ENCODE measurements at regions not wholly inside any gene's neighbourhood (a gene's known extent, or its start where the extent isn't known, plus 50 kb on each side); places are given as distances from the start of the nearest gene placed in this dataset.

DNA sequence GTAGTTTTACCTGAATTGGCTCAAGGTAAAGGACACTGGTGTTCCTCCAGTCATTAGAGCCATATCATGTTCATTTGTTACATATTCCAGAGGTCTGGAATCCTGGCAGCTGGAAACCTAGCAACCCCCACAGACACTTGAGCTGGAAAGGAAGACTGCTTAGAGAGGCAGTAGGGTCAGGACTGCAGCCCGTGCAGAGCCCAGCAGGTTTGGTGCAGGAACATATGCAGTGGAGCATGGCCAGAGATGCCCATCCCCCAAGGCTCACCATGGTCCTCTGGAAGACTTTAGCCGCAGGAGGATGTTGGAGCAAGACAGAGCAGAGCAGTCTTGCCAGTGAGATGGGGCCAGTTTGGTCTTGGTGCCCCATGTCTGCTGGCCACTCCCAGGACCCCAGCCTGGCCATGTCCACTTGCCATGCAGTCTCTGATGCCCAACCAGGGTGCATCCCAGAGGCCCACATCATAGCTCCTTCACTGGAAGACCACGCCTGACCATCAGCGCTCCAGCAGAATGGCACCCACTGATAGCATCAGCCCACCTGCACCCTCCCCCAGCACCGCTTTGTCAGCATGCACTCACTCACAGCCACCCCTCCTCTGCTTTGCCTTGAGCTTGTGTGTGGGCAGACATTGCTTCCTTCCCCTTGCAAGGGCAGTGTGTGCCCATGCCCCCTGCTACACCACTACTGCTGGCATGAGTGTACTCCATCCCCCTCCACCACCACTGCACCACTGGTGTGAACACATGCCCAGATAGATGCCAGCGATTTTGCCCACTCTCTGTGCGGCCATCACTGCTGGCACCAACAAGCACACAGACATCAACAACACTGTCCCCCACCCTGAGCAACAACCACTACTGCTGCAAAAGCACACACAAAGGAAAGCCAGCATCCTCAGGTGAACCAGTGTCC, 190.3 kb upstream of the SPOCK3 start:
- H3K9me3 Mint-ChIP-seq = peaks cover 2% of the 10 kb centered on the region
- no peak overlapping the region for H3K4me3 Mint-ChIP-seq
- DNase-seq (no peak), ATAC-seq (ENCODE audit: low read depth) (no peak)
- POLR2A ChIA-PET = no interaction called here
- H3K36me3 Mint-ChIP-seq = no peaks in the 10 kb centered on the region
- no peaks in the 10 kb centered on the region for H3K27me3 Mint-ChIP-seq
- no peaks in the 10 kb centered on the region for H3K4me1 Mint-ChIP-seq
- H3K27ac Mint-ChIP-seq = no peak overlapping the region

DNA sequence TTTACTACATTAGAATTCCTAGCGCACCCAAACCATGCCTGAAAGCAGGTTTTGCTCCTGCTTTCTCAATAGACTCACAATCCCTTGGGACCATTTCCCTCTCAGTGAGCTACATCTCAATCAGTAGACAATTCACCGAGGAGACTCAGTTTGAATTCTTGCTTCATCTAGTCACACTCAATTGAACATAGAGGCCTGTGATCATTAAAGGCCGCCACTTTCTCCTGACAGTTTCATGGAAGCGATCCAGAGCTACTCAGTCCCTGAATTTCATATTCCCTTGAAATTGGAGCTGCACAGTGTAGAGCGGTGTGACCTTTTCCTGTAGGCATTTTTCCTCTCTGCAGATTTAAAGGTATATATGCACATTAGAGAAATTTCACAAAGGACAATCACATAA, 193.9 kb upstream of the SPOCK3 start:
- no peak overlapping the region for H3K27ac Mint-ChIP-seq
- ATAC-seq (ENCODE audit: low read depth) = no peak
- no peaks in the 10 kb centered on the region for H3K4me1 Mint-ChIP-seq
- peaks cover 3% of the 10 kb centered on the region for H3K9me3 Mint-ChIP-seq
- no peak overlapping the region for H3K4me3 Mint-ChIP-seq
- no peaks in the 10 kb centered on the region for H3K36me3 Mint-ChIP-seq
- H3K27me3 Mint-ChIP-seq = no peaks in the 10 kb centered on the region
- no peak for DNase-seq
- POLR2A ChIA-PET = no interaction called here

DNA sequence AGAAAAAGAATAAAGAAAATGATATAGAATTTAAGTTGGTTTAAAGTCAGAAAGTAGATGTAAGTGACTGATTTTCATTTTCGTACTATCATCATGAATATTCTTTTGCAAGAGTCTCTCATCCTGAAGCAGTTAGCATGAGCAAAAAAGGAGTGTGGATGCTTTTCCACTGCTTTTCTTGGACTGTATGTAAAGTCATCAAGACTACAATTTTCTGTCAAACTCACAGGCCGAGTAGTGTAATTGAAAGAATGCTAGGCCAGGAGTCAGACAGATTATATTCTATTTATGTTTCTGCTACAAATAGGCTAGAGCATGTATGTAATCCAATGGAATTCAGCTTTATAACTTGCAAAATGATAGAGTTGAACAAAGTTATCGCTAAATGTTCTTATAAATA, 197.1 kb upstream of the SPOCK3 start:
- Mint-ChIP-seq H3K4me1 (no peaks in the 10 kb centered on the region), H3K27me3 (no peaks in the 10 kb centered on the region), H3K27ac (no peak overlapping the region), H3K4me3 (no peak overlapping the region), H3K9me3 (peaks cover 2% of the 10 kb centered on the region), H3K36me3 (no peaks in the 10 kb centered on the region)
- ATAC-seq (ENCODE audit: low read depth) (no peak), DNase-seq (no peak)
- POLR2A ChIA-PET = no interaction called here

DNA sequence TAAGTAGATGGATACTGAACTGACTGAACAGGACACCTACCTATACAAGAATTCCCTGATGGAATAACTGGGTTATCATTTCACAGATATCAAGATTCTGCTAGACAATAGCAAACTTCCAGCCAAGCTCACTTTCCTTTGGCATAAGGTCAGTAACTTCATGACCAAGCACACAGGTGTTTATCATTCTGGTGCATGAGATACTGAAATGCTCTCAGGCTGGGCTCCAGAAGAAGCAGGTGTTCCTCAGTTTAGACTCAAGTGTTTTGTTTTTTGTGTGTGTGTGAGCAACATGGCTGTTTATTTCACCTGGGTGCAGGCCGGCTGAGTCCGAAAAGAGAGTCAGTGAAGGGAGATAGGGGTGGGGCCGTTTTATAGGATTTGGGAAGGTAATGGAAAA, 201.5 kb upstream of the SPOCK3 start:
- no peaks in the 10 kb centered on the region for H3K4me1 Mint-ChIP-seq
- H3K9me3 Mint-ChIP-seq = peaks cover 2% of the 10 kb centered on the region
- no peak for DNase-seq
- no peak overlapping the region for H3K27ac Mint-ChIP-seq
- POLR2A ChIA-PET = no interaction called here
- H3K4me3 Mint-ChIP-seq = no peak overlapping the region
- no peaks in the 10 kb centered on the region for H3K36me3 Mint-ChIP-seq
- H3K27me3 Mint-ChIP-seq = no peaks in the 10 kb centered on the region
- ATAC-seq (ENCODE audit: low read depth) = no peak

DNA sequence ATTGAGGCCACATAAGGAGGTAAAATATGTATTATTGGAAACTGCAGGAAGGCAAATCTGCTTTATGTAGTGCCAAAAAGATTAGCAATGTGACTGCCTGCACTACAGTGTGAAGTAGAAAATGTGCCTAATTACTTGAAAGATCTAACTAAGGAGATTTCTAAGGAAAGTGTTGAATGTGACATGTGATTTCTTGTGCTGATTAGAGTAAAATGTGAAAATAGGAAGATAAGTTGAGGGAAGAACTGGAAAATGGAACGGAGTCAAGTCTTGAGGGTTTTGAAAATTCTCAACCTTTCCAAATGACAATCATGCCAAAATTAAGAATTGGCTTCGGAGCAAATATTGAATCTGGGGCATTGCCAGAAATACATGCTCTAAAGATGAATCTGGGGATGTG, 209.5 kb upstream of the SPOCK3 start:
- DNase-seq (no peak), ATAC-seq (ENCODE audit: low read depth) (no peak)
- Mint-ChIP-seq H3K27me3 (no peaks in the 10 kb centered on the region), H3K4me1 (no peaks in the 10 kb centered on the region), H3K36me3 (no peaks in the 10 kb centered on the region), H3K27ac (no peak overlapping the region), H3K4me3 (no peak overlapping the region), H3K9me3 (no peaks in the 10 kb centered on the region)
- POLR2A ChIA-PET = no interaction called here

DNA sequence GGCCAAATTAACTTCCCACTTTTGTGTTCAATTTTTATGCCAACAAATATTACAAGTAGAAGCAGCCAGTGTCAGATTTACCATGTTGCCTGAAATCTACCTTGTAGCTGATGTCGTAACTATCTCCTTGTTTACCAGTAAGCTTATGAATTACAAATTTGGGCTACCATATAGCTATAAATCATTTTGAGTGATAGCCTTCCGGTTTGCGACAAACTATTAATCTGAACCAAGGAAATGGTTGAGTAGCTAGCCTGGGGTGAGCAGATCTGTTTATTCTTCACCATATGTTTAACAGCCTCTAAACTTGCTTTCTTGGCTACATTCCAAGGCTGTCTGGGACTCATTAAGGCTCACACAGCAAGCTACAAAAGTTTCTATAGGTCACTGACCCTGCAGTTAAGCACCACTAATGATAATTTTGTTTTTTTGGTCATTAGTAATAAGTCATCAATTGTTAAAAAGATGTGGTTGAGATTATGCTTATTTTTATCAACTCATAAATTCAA, 218.7 kb upstream of the SPOCK3 start:
- H3K36me3 Mint-ChIP-seq = no peaks in the 10 kb centered on the region
- ATAC-seq (ENCODE audit: low read depth) (no peak), DNase-seq (no peak)
- no peak overlapping the region for H3K27ac Mint-ChIP-seq
- peaks cover 4% of the 10 kb centered on the region for H3K9me3 Mint-ChIP-seq
- no peak overlapping the region for H3K4me3 Mint-ChIP-seq
- POLR2A ChIA-PET = no interaction called here
- no peaks in the 10 kb centered on the region for H3K4me1 Mint-ChIP-seq
- H3K27me3 Mint-ChIP-seq = no peaks in the 10 kb centered on the region

DNA sequence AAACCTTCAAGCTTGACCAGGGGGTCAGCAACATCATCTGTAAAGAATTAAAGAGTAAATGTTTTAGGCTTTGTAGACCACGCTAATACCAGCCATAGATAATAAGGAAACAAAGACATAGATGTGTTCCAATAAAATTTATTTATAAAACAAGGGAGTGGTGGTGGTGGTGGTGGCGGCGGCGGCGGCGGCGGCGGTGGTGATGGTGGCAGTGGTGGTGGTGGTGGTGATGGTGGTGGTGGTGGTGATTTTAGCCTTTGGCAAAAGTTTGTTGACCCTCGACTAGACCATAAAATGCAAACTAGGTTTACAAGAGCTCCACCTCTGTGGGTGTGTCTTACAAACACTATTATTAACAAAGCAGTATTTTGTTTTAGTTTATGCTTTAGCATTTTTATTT, 222.3 kb upstream of the SPOCK3 start:
- H3K27ac Mint-ChIP-seq = no peak overlapping the region
- no peaks in the 10 kb centered on the region for H3K27me3 Mint-ChIP-seq
- H3K4me3 Mint-ChIP-seq = no peak overlapping the region
- POLR2A ChIA-PET = no interaction called here
- H3K36me3 Mint-ChIP-seq = no peaks in the 10 kb centered on the region
- ATAC-seq (ENCODE audit: low read depth) (no peak), DNase-seq (no peak)
- no peaks in the 10 kb centered on the region for H3K4me1 Mint-ChIP-seq
- peaks cover 4% of the 10 kb centered on the region for H3K9me3 Mint-ChIP-seq

DNA sequence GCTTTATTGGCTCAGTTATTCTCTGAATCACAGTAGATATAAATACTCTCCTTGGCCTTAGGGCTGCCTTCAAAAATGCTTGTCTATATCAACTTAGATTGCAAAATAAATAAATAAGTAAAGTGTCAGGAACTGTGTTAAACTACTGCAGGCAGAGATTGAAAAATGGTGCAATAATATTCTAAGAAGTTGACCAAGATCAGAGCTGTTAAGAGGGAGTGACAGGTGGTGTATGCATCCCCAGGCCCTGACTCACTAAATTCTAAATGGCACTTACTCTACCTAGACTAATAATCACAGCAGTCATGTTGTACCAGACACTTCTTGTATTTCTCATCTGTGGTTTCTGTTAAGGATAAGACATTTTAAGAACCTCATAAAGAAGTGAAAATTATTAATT, 235.1 kb upstream of the SPOCK3 start:
- Mint-ChIP-seq H3K27me3 (no peaks in the 10 kb centered on the region), H3K27ac (no peak overlapping the region), H3K4me1 (no peaks in the 10 kb centered on the region), H3K9me3 (no peaks in the 10 kb centered on the region), H3K4me3 (no peak overlapping the region), H3K36me3 (no peaks in the 10 kb centered on the region)
- DNase-seq (no peak), ATAC-seq (ENCODE audit: low read depth) (no peak)
- POLR2A ChIA-PET = no interaction called here

DNA sequence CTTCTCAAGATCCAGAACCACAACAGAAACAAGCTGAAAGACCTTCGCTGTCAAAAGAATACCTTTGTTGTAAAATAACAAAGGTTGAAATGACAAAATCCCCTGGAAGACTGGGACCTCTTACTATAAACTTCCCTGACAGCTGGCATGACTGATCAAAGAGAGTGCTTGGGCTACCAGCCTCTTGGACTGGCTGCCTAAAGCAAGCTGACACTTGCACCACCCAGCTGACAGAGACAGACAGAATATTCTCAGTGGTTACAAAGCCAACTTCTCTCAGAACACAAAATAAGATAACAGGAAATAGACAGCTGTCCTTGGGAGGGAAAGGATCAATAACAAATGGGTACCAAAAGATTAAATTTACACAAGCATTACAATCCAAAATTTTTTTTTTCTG, 241.7 kb upstream of the SPOCK3 start:
- Mint-ChIP-seq H3K4me1 (no peaks in the 10 kb centered on the region), H3K27me3 (no peaks in the 10 kb centered on the region), H3K36me3 (no peaks in the 10 kb centered on the region), H3K27ac (no peak overlapping the region), H3K4me3 (no peak overlapping the region), H3K9me3 (peaks cover 2% of the 10 kb centered on the region)
- no peak for DNase-seq
- ATAC-seq (ENCODE audit: low read depth) = no peak
- POLR2A ChIA-PET = no interaction called here

DNA sequence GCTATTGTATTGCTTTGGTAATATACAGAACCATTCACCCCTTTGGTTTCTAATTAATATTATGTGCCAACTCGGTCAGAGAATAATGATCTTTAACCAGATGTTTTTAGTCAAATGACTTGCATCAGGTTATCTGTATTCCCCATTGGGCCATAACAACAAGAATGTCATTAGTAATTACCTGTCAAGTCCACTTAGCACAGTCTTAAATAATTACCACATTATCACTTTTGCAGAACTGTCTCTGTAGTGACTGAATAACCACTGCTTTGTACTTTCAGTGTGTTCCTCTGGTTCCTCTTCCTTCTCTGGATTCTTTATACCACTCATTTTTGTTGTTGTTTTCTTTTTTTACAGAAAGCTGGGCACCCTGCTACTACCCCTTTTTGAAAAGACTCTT, 257.7 kb upstream of the SPOCK3 start:
- POLR2A ChIA-PET = no interaction called here
- no peak overlapping the region for H3K4me3 Mint-ChIP-seq

DNA sequence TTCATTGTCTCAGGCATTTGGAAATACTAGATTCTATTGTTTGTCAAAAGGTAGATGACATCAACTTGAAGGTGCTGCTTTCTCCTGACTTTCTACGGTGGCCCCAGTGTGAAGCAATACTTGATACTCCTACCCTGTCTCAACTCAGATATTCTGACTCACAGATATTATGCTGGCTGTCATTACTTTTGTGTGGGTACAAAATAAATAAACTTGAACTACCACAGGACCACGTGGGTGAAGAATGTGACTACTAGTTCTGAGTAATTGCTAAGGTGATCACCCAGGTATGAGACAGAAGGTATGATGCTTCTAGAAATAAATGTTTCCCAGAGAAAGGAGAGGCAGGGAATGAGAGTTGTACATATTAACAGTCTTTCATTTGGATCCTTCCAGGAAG, 275.3 kb upstream of the SPOCK3 start:
- no peak for DNase-seq
- POLR2A ChIA-PET = no interaction called here
- no peaks in the 10 kb centered on the region for H3K36me3 Mint-ChIP-seq
- no peak overlapping the region for H3K4me3 Mint-ChIP-seq
- ATAC-seq (ENCODE audit: low read depth) = no peak
- H3K27ac Mint-ChIP-seq = no peak overlapping the region
- peaks cover 4% of the 10 kb centered on the region for H3K9me3 Mint-ChIP-seq
- H3K27me3 Mint-ChIP-seq = no peaks in the 10 kb centered on the region
- H3K4me1 Mint-ChIP-seq = no peaks in the 10 kb centered on the region

More for the DNA sequence above, 257.7 kb upstream of the SPOCK3 start:
- no peak overlapping the region for H3K27ac Mint-ChIP-seq
- H3K4me1 Mint-ChIP-seq = no peaks in the 10 kb centered on the region
- H3K36me3 Mint-ChIP-seq = no peaks in the 10 kb centered on the region
- DNase-seq = no peak
- no peaks in the 10 kb centered on the region for H3K27me3 Mint-ChIP-seq
- ATAC-seq (ENCODE audit: low read depth) = no peak
- peaks cover 8% of the 10 kb centered on the region for H3K9me3 Mint-ChIP-seq

DNA sequence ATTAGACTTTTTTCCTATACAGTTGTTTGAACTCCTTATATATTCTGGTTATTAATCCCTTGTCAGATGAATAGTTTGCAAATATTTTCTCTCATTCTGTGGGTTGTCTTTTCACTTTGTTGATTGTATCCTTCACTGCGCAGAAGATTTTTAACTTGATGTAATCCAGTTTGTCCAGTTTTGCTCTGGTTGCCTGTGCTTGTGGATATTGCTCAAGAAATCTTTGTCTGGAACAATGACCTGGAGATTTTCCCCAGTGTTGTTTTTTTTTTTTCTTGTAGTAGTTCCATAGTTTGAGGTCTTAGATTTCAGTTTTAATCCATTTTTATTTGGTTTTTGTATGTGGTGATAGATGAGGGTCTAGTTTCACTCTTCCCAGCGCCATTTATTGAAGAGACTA, 289.8 kb upstream of the SPOCK3 start:
- no peak for ATAC-seq (ENCODE audit: low read depth)
- no peak overlapping the region for H3K4me3 Mint-ChIP-seq
- H3K36me3 Mint-ChIP-seq = no peaks in the 10 kb centered on the region
- H3K9me3 Mint-ChIP-seq = peaks cover 3% of the 10 kb centered on the region
- H3K27ac Mint-ChIP-seq = no peak overlapping the region
- H3K27me3 Mint-ChIP-seq = no peaks in the 10 kb centered on the region
- DNase-seq = no peak
- H3K4me1 Mint-ChIP-seq = no peaks in the 10 kb centered on the region
- POLR2A ChIA-PET = no interaction called here

DNA sequence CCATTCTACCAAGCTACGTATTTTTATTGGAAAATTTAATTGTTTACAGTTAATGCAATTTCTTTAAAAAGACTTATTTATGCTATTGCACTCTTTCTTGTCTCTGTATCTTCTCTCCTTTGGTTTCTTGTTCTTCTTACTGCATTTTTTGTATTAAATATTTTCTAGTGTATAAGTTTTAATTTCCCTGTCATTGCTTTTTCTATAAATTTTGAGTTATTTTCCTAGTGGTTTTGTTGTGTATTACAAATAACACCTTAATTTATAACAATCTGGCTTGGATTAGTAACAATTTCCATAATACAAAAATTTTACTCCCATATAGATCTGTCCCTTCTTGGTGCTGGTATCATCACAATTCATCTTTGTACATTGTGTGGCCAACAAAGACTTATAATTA, 303.5 kb upstream of the SPOCK3 start:
- no peaks in the 10 kb centered on the region for H3K27me3 Mint-ChIP-seq
- ATAC-seq (ENCODE audit: low read depth) (no peak), DNase-seq (no peak)
- H3K4me1 Mint-ChIP-seq = no peaks in the 10 kb centered on the region
- H3K9me3 Mint-ChIP-seq = peaks cover 3% of the 10 kb centered on the region
- no peak overlapping the region for H3K27ac Mint-ChIP-seq
- H3K4me3 Mint-ChIP-seq = no peak overlapping the region
- no peaks in the 10 kb centered on the region for H3K36me3 Mint-ChIP-seq
- POLR2A ChIA-PET = no interaction called here

DNA sequence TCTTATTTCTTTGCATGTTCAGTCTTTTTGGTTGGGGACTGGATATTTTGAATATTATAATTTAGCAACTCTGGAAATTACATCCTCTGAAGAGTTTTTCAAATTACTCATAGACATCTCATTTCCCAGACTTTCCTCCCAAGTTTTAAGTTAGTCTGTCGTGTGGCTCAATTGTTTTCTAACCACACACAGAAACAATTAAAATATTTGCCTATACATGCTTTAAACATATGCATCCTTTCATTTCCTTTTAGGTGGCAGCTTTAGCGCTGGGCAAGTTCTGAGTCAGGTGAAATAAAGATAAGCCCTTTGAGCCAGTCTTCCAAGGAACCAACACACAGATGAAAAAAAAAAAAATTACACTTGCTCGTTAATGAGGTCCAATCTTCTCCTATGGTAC, 307.0 kb upstream of the SPOCK3 start:
- POLR2A ChIA-PET = no interaction called here
- Mint-ChIP-seq H3K9me3 (peaks cover 3% of the 10 kb centered on the region), H3K4me3 (no peak overlapping the region), H3K36me3 (no peaks in the 10 kb centered on the region), H3K4me1 (no peaks in the 10 kb centered on the region), H3K27ac (no peak overlapping the region), H3K27me3 (no peaks in the 10 kb centered on the region)
- DNase-seq (no peak), ATAC-seq (ENCODE audit: low read depth) (no peak)
